Esophagus squamous epithelium (tissue), 5 donors: ENCODE measurements at regions not wholly inside any gene's neighbourhood (a gene's known extent, or its start where the extent isn't known, plus 50 kb on each side); places are given as distances from the start of the nearest gene placed in this dataset.

Experiments
- DNase-seq: peaks from one replicate; lab custom pipeline; 2025; lab: John Stamatoyannopoulos, UW
- H3K27ac ChIP-seq, 4 donors: fragments of 200-600 bp; sonication (generic); one replicate each; pipeline ENCODE4 v1.5.1; 2016 to 2019; ENCODE audit warnings: mild to moderate bottlenecking in 1 of 4
- H3K27me3 ChIP-seq, 4 donors: fragments of 200-600 bp; sonication (generic); 1 replicate in 3 of 4; 2 replicates in 1 of 4; pipeline versions ENCODE4 v1.5.1 to v1.6.0; 2017 to 2021; ENCODE audit warnings: antibody characterized with exemption in 1 of 4
- H3K36me3 ChIP-seq, 3 donors: fragments of 200-600 bp; sonication (generic); one replicate each; pipeline ENCODE4 v1.5.1; 2016 to 2019
- H3K4me1 ChIP-seq, 3 donors: fragments of 200-600 bp; sonication (generic); one replicate each; pipeline ENCODE4 v1.5.1; 2017 to 2019
- H3K4me3 ChIP-seq, 4 donors: fragments of 200-600 bp; sonication (generic); 1 replicate in 3 of 4; 2 replicates in 1 of 4; pipeline ENCODE4 v1.5.1; 2016 to 2019; ENCODE audit warnings: mild to moderate bottlenecking in 2 of 4, moderate library complexity in 1 of 4
- H3K9me3 ChIP-seq, 3 donors: fragments of 200-600 bp; sonication (generic); one replicate each; pipeline ENCODE4 v1.5.1; 2016 to 2019
- POLR2A ChIP-seq, 4 donors: fragments of 450-650 bp; IDR thresholded peaks; one replicate each; pipeline ENCODE4 v1.6.1; 2017; ENCODE audit warnings: antibody characterized with exemption in 4 of 4, mild to moderate bottlenecking in 4 of 4, moderate library complexity in 3 of 4
- WGBS, 2 donors: methylation state at CpG; one replicate each; pipeline ENCODE4 v1.1.5; 2018; 5-methylcytosine and 5-hydroxymethylcytosine counted together
- intact Hi-C: fragments of 100-400 bp; cut with DNase I; formaldehyde crosslinking; loops from one replicate; pipeline ENCODE4 v1.15.0; 2022
- TF ChIP-seq, protein P1 (sequence below), 6 experiments: fragments of 450-650 bp in 4 of 6; fragments of 200-600 bp in 2 of 6; sonication (generic) in 2 of 6; IDR thresholded peaks; one replicate each; pipeline ENCODE4 v1.5.1; 2016 to 2019; ENCODE audit warnings: antibody characterized with exemption in 6 of 6, mild to moderate bottlenecking in 4 of 6, moderate library complexity in 4 of 6
- donor health status: DM: yes; HTN: yes; CAD: no.

DNA sequence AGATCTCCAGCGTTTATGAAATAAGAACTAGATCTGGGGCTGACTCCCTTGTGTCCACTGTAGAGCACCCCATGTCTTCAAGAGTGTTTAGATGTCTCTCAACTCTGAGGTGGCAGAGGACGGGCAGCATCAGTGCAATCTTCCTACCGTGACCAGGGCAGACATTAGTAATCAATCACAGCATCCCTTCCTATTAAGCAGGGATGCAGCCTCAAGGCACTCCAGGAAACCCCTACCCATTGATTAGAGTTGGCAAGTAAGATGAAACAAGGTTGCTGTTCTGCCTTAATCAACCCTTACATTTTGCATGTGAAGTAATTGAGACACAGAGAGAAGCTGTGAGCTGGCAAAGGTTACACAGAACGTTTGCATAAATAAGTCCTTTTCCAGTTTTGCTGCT, 283.7 kb upstream of the ZMIZ1 start:
- intact Hi-C loops = no loop called here
- no peaks in the 10 kb centered on the region for H3K36me3 ChIP-seq
- H3K27ac ChIP-seq = no peak overlapping the region
- TF ChIP-seq, protein P1, sequence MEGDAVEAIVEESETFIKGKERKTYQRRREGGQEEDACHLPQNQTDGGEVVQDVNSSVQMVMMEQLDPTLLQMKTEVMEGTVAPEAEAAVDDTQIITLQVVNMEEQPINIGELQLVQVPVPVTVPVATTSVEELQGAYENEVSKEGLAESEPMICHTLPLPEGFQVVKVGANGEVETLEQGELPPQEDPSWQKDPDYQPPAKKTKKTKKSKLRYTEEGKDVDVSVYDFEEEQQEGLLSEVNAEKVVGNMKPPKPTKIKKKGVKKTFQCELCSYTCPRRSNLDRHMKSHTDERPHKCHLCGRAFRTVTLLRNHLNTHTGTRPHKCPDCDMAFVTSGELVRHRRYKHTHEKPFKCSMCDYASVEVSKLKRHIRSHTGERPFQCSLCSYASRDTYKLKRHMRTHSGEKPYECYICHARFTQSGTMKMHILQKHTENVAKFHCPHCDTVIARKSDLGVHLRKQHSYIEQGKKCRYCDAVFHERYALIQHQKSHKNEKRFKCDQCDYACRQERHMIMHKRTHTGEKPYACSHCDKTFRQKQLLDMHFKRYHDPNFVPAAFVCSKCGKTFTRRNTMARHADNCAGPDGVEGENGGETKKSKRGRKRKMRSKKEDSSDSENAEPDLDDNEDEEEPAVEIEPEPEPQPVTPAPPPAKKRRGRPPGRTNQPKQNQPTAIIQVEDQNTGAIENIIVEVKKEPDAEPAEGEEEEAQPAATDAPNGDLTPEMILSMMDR (IDR thresholded peaks at IDR 0.05) = no peak
- TF ChIP-seq POLR2A (IDR thresholded peaks at IDR 0.05) = no peak
- no peaks in the 10 kb centered on the region for H3K4me1 ChIP-seq
- H3K4me3 ChIP-seq = no peak overlapping the region
- WGBS, 2 donors = 55% methylated on average over 4 of the region's 4 CpGs
- H3K27me3 ChIP-seq = no peaks in the 10 kb centered on the region
- no peak for DNase-seq
- no peaks in the 10 kb centered on the region for H3K9me3 ChIP-seq

DNA sequence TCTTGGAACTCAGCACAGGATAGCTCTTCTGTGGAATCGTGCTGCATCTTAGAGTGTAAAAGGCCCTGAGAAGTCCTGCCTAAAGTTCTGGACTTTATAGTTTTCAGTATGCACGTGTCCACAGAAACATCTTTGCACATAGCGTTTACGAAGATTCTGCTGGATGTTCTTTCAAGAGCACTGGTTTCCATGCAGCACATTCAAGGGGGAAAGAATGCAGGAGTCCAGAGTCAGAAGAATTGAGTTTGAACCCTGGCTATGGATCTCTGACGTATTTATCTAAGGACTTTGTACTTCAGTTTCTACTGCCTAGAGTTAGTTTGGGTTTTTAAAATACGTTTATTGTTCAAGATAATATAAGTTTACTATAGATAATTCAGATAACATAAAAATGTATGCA, 282.8 kb upstream of the ZMIZ1 start:
- Histone ChIP-seq H3K4me1 (no peaks in the 10 kb centered on the region), H3K4me3 (no peak overlapping the region), H3K36me3 (no peaks in the 10 kb centered on the region), H3K27me3 (peaks cover 0 to 6% (median 0%) of the 10 kb centered on the region in 4 donors), H3K27ac (no peak overlapping the region), H3K9me3 (no peaks in the 10 kb centered on the region)
- no peak for DNase-seq
- intact Hi-C loops = no loop called here
- TF ChIP-seq, protein P1 (IDR thresholded peaks at IDR 0.05) = no peak
- no peak for TF ChIP-seq POLR2A (IDR thresholded peaks at IDR 0.05)
- 76 to 83% methylated on average over 6 of the region's 6 CpGs for WGBS, 2 donors

DNA sequence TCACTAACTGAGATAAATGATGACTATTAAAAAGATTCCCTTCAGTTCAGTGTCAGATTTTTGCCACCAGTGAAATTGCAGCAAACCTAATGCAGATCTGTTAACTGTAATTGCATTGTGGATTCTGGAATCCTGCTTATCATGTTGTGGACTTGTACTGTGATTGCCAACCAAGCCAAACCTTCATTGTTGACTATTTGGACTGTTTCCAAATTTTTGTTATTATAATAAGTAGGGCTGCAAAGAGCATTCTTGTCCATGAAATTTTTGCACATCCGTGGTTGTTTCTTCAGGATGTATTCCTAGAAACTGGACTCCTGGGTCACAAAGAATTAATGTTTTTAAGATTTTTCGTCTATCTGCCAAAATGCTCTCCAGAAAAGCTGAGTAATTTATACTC, 281.6 kb upstream of the ZMIZ1 start:
- peaks cover 0 to 10% (median 0%) of the 10 kb centered on the region in 4 donors for H3K27me3 ChIP-seq
- no peaks in the 10 kb centered on the region for H3K36me3 ChIP-seq
- no peak overlapping the region for H3K27ac ChIP-seq
- no peaks in the 10 kb centered on the region for H3K4me1 ChIP-seq
- intact Hi-C loops = no loop called here
- 32 to 37% methylated on average over 2 of the region's 2 CpGs for WGBS, 2 donors
- no peak for TF ChIP-seq POLR2A (IDR thresholded peaks at IDR 0.05)
- TF ChIP-seq, protein P1 (IDR thresholded peaks at IDR 0.05) = no peak
- no peak for DNase-seq
- no peak overlapping the region for H3K4me3 ChIP-seq
- no peaks in the 10 kb centered on the region for H3K9me3 ChIP-seq

DNA sequence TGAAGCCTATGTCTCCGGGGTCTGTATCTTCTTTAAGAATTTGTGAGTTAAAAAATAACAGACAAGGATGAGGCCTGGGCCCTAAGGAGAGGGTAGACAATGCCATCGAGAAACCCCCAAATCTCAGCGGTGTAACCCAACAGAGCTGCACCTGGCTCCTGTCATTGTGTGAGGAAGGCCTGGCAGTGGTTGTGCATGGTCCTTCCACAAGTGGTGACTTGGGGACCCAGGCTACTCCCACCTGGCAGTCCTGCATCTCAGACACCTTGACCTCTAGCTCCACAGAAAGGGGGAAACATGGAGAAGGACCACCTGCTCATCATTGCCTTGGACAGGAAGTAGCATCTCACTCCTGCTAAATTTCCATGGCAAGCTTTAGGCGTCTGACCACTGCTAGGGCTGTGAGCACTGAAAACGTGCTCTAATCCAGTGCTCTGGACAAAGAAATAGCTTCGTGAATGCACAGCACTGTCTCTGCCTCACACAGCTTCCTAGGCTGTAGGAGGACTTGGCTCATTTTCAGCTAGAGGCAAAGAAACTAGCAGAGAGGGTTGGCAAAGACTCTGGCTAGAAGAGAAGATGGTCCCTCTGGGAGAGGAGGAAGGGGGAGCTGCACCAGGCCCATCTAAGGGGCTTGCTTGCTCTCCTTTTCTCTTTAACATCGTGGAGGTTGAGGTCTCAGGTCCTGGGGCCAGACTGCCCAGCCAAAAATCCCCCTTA, 273.9 kb upstream of the ZMIZ1 start:
- no peak overlapping the region for H3K27ac ChIP-seq
- intact Hi-C loops = no loop called here
- WGBS, 2 donors = 56 to 85% methylated on average over 2 to 4 of the region's 7 CpGs
- H3K27me3 ChIP-seq = peaks cover 0 to 10% (median 0%) of the 10 kb centered on the region in 4 donors
- TF ChIP-seq POLR2A (IDR thresholded peaks at IDR 0.05) = no peak
- TF ChIP-seq, protein P1 (IDR thresholded peaks at IDR 0.05) = no peak
- H3K4me1 ChIP-seq = peaks cover 0 to 4% (median 0%) of the 10 kb centered on the region in 3 donors
- H3K4me3 ChIP-seq = no peak overlapping the region
- no peaks in the 10 kb centered on the region for H3K36me3 ChIP-seq
- H3K9me3 ChIP-seq = peaks cover 0 to 7% (median 0%) of the 10 kb centered on the region in 3 donors
- no peak for DNase-seq

DNA sequence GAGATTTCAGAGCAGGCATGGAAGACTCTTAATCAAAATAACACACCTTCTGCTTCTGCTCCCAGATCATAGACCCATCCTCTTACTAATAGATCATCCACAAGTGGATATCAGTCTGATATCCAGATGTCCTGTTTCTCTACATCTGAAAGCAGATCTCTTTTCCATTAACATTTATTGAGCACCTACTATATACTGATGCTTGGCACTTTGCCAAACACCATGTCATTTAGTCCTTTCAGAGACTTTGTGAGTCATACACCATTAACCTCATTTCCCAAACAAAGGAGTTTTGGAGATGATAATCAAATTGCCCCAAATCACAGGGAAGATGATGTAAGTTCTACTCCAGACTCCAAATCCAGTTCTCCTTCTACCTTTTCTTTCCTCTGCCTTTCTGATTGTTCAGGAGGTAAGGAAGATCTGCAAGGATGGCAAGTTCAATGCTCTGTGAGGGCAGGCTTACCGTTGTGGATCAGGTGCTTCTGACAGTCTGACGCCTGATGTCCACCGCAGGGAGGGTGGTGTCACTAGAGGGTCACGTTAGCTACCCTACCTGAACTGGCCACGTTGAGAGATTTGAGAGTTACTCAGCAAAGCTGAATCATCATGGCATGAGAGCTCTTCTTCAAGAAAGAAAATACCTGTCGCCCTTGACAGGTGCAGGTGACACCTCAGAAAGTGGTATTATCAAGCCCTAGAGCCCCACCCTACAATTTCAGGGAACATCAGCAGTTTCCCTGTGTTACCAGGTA, 269.6 kb upstream of the ZMIZ1 start:
- H3K4me1 ChIP-seq = peaks cover 17 to 38% (median 22%) of the 10 kb centered on the region in 3 donors
- no peaks in the 10 kb centered on the region for H3K36me3 ChIP-seq
- no peaks in the 10 kb centered on the region for H3K9me3 ChIP-seq
- TF ChIP-seq, protein P1 (IDR thresholded peaks at IDR 0.05) = no peak
- TF ChIP-seq POLR2A (IDR thresholded peaks at IDR 0.05) = no peak
- intact Hi-C loops = no loop called here
- H3K27me3 ChIP-seq = no peaks in the 10 kb centered on the region
- H3K4me3 ChIP-seq = no peak overlapping the region
- H3K27ac ChIP-seq = no peak overlapping the region
- no peak for DNase-seq
- WGBS, 2 donors = 54 to 81% methylated on average over 4 to 6 of the region's 6 CpGs
